AG20443 (cell line): ENCODE measurements at regions not wholly inside any gene's neighbourhood (a gene's known extent, or its start where the extent isn't known, plus 50 kb on each side); places are given as distances from the start of the nearest gene placed in this dataset.
A peak's percentile ranks its signal among the peaks of the same experiment; 100 is the strongest.
"Not testable (repeated sequence)": the region's sequence is repeated elsewhere in the genome, so short reads cannot be mapped to it uniquely, and the experiment has no call there.

ENCODE experiments used
- DNase-seq: peaks from one replicate; pipeline ENCODE4 v3.0.0; 2012; ENCODE audit warnings: low spot score, mixed read lengths

DNA sequence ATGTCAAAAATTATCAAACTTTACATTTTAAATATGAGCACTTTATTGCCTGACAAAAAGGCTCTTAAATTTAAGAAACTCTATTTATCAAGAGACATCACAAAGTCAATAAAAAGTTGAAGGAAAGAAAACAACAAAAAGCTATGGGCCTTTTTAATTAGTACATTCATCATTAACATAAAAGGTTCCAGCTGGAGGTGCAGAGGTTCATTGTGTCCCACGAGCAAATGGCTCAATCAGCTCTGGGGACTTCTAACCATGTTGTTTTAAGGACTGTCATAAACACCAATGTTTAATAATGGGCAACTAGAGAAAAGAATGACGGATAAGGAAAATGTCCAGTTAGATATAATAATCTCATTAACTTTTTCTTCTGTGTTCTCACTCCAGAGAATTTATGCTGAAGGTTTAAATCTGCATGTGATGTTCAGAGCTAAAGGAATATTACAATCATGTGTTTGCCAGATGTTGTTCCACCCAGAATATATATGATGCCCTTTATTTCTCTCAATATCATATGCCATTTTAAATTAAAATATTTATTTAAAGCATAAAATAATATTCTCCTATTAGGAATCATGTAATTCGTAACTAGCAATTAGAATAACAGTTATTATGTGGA, 840.3 kb upstream of the ADGRL3 start:
- DNase-seq, result no peak

DNA sequence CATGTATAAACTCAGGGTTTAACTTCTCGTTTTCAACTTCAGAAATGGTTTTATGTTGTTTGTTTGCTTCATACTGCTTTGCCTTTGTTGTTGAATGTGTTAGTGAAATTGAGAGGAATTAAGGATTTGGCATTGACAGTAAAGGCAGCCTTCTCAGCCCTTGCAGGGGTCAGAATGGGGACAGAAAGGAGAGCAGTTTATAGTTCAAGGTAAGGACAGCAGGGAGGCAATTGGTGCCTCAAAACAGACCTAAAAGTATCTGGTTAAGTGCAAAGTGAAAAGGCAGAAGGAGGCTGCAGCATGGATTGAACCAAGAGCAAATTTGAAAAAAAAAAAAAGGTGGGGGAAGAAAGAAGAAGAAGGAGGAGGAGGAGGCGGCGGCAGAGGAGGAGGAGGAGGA, 835.0 kb upstream of the ADGRL3 start:
- DNase-seq, result no peak

DNA sequence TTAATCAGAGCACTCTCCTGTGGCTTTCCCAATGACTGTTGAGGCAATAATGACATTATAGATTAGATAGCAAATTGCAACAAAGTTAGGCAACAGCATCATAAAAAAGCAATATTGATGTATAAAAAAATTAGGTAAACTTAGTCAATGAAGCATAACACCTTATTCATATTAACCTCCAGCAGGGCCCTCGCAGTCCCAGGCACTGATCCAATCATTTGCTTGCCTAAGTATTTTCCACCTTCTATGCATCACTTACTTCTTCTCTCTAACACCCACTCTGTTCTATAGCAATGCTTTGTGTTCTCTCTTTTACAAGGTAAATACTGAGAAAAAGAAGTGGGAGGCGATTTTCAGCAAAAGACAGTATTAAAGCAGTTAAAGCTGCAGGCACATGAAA, 833.5 kb upstream of the ADGRL3 start:
- no peak for DNase-seq

DNA sequence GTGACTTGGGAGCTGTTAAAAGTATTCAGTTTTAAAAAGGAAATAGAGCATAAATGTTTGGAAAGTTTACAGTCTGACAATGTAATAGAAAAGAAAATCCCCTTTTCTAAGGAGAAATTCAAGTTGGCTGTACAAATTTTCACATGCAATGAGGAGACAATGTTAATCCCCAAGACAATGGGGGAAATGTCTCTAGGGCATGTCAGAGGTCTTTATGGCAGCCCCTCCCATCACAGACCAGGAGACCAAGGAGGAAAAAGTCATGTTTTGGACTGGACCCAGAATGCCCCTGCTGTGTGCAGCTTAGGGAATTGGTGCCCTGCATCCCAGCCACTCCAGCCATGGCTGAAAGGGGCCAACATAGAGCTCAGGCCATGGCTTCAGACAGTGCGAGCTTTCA, 831.1 kb upstream of the ADGRL3 start:
- DNase-seq, result no peak

DNA sequence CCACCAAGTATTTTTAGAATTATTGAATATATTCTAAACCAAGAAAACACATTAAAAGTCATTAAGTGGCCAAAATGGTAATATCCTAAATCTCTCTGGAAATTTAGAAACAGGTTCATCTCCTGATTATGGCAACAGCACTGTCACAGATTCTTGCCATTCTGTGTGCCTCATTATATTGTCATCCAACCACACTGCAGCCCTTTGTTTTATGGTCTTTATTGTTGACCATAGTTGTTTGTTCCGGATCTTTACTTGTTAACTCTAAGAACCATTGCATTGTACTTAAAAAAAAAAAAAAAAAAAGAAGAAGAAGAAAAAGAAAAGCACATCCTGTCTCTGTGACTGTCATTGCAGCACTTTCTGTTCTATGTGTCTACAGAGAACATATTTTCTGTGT, 822.1 kb upstream of the ADGRL3 start:
- DNase-seq, result no peak

DNA sequence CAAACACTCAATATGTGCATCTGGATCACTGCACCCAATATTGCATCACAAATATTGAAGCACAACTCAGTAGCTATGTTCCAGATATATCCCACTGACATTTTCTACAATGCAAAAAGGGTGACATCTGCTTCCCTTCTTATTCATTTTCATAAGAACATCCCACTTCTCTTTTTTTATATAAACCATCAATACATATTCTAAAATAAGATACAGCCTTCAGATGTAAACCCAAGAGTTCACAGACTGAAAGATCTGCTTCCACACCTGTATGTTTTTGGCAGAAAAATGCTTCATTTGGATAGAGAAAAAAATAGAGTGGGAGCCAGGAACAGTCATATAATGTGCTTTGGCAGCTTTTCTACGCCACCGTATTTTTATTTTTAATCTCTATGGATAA, 815.6 kb upstream of the ADGRL3 start:
- no peak for DNase-seq

DNA sequence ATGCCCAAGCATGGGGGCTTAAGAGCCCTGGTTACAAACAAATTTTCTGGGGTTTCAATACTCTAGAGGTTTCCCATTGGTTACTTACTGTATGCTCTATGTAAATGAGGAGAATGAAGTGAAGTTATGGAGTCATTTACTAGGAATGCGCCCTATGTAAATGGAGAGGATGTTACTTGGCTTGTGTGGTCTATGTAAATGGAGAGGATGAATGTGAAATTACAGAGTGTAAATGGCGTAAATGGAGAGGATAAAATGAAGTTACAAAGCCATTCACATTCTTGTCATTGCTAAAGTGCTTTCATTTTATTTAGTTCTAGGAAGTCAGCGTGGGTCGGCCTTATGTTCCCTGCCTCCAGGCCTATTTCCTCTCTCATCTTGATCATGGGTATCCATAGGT, 810.5 kb upstream of the ADGRL3 start:
- DNase-seq, result no peak

DNA sequence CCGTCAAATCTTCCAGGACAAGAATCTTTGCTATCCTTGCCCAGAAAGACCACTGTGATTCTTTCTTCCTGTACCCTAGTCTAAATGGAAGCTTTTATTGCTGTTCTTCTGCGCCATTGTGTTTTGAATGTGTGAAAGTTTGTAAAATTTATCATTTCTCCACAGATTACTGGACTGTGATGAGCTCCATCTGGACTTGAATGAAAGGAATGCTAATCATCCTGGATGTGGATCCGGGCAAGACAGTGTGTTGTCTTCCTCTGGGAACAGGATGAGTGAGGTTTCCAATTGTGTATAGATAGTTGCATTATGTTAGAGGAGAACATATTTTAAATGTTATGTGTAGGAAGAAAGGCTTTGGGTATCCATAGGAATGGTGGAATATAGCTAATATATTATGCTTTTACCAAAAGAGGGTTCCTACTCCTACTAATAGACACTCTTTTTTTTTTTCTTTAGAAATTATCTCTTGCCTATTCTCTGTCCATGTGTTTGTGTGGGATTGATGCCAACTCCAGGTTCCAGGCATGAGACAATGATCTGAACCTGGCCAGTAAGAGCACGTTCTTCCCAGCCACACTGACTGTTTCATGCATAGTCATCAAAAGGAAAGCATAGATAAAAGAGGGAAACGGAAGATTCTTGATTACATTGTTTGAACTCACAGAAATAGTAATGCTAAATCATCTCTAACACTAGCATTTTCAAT, 803.6 kb upstream of the ADGRL3 start:
- no peak for DNase-seq

DNA sequence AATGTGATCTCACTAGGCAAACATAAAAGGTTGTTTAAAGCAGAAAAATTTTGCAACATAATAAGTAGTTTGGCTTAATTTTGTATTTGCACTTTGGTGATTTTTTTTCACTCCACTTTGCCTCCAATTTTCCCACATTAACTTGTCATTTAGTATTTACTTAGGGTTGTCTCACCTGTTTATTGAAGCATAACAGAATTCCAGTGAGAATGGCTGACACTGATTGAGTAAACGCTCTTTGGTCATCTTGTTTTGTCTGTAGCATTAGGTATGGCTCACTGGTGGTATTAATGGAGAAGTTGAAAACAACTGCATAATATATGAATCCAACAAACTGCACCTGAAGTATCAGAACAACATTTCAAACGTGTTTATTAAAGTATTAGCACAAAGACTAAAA, 799.5 kb upstream of the ADGRL3 start:
- no peak for DNase-seq

DNA sequence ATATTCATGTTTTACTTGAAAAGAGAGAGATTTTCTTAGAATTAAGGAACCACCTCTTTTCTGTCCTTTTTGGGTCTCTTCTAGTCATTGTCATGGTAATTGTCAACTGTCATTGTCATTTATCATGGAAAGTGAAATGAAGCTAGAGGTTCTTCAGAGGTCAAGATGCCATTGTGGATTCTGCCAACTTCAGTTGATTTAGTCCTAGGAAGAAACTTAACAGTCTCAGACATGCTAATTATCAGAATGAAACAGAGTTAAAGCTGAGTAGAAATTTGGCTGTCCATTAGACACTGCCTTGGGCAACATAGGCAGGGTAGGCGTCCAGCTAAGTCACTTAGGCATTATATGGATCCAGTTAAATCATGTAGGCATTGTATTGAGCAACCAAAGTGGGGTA, 796.1 kb upstream of the ADGRL3 start:
- no peak for DNase-seq

DNA sequence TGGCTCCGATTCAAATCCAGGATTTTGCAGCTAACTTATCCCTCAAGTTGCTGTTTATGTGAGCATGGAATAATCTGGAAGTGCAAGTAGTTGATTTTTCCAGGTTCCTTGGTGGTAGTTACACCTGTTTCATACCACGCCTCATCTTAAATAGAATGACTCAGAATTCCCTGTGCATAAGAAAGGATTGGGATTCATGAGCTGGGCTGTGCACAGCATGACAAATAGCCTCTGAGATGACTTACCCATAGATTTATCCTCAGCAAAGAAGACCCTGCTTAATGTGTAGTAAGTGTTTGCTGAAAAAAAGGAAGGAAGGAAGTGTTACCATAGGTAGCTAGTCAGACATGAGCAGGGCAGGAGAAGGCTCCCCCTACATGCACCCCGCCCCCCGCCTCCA, 777.7 kb upstream of the ADGRL3 start:
- no peak for DNase-seq

DNA sequence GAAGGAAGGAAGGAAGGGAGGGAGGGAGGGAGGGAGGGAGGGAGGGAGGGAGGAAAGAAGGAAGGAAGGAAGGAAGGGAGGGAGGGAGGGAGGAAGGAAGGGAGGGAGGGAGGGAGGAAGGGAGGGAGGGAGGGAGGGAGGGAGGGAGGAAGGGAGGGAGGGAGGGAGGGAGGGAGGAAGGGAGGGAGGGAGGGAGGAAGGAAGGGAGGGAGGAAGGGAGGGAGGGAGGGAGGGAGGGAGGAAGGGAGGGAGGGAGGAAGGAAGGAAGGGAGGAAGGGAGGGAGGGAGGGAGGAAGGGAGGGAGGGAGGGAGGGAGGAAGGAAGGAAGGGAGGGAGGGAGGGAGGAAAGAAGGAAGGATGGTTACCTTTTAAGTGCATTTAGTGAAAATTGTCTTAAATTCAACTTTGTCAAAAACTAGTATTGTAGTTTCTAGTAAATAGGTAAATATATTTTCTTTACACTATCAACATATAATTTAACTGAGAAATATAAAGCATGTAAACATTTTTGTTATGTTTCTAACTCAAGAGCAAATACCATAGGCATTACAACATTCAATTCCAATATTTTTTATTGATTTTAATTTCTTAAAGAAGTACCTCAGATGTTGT, 776.4 kb upstream of the ADGRL3 start:
- not testable (repeated sequence) for DNase-seq

DNA sequence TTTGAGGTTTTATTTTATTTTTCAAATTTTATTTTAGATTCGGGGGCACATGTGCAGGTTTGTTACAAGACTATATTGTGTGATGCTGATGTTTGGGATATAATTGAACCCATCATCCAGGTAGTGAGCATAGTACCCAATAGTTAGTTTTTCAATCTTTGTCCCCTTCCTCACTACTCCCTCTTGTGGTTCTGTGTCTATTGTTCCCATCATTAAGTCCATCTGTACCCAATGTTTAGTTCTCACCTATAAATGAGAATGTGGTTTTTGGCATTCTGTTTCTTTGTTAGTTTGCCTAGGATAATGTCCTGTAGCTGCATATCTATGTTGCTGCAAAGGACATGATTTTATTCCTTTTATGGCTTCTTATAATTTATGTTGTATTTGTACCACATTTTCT, 767.2 kb upstream of the ADGRL3 start:
- DNase-seq, result no peak

DNA sequence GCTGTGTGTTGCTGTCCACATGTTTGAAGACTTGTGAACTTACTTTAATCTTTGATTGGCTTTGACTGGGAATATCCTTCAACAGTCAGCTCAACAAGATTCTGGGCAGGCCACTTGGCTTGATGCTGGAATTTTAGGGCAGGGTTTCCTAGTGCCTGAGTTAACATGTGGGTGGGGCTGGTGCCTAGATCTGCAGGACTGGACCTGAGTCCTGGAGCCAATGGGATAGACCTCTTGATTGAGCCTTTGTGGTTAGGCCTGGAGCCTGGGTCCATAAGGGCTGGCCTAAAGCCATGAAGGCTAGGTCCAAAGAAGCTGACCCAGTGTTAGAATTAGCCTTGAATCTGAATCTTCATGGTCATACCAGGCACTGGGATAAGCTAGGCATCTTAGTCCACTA, 757.1 kb upstream of the ADGRL3 start:
- DNase-seq, result no peak

DNA sequence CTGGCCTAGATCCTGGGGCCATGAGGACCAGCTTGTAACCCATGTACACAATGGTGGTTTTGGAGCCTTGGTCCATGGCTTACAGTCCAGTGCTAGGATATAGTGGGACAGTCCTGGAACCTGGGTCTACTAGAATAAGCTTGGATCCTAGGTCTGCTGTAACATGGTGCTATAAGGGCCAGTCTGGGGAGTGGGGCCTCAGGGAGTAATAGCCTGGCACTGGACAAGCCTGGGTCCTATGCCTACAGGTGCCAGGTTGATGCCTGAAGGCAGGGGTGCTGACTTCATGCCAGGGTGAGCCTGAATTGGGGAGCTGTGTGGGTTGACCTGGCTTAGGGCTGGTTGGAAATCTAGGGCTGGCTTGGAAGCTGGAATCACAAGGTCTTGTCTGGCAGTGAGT, 756.3 kb upstream of the ADGRL3 start:
- no peak for DNase-seq

DNA sequence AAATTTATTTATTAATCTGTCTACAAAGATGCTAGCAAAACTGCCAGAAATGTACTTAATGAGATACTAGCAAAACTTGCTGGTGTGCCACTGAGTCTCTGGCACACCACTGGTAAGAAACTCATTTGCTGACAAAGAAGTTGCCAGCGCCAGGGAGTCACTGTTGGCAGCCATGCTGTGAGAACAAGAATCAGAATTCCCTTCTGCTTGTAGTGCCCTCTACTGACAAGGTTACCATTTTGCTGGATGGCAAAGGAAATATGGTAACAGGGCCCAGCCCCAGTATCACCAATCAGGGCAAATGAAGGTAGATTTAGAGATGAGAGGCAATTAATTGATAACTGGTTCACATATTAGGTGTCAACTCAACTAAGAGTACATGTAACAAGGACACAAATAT, 750.1 kb upstream of the ADGRL3 start:
- DNase-seq, result no peak

DNA sequence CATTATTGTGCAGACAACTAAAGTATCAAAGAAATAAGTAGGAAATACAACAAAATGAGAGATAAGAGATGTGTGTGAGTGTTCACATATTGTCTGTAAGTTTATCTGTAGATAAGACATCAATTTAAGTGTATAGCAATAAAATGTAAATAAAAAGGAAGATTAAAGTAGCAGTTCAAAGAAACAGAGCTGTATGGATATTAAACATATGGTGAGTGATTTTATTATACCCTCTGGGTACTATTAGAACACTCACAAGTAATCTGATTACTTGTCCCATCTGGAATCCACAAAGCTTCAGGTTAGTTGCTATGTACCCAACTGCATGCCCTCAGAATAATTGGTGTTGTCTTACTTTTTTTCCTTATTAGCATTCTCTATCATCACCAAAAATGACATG, 747.9 kb upstream of the ADGRL3 start:
- no peak for DNase-seq

DNA sequence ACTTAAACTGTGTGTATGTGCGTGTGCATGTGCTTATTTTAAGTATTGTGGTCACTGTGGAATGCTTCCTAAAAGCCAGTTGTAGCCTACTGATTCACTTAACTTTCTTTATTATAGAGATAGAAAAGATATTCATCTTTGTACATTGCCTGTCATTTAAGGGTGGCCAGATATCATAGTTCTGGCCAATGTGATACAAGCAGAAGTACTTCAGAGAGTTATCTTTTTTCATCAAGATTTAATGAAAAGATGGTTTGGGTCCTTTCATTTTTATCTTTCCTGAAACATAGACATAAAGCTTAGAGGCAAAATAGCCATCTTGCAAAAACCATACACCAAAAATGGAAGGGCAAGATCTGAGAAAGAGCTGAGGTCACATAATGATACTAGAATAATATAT, 744.7 kb upstream of the ADGRL3 start:
- DNase-seq, result no peak

DNA sequence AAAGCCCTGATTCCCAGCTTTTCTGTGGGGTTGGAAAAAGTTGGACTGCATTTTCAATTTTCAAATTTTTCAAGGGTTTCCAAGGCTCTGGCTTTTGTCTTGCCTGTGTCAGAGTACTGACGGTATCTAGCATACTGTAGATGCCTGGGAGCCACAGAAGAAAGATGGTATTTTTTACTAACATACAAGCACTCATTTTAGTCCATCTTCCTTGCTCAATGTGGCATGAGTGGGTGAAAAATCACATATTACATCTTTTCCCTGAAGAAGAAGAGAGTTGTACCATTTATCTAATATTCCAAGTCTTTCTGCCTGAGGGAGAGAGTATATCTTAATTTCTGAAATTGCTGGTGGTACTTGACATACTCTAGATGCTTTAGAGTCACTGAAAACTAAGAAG, 738.6 kb upstream of the ADGRL3 start:
- no peak for DNase-seq

DNA sequence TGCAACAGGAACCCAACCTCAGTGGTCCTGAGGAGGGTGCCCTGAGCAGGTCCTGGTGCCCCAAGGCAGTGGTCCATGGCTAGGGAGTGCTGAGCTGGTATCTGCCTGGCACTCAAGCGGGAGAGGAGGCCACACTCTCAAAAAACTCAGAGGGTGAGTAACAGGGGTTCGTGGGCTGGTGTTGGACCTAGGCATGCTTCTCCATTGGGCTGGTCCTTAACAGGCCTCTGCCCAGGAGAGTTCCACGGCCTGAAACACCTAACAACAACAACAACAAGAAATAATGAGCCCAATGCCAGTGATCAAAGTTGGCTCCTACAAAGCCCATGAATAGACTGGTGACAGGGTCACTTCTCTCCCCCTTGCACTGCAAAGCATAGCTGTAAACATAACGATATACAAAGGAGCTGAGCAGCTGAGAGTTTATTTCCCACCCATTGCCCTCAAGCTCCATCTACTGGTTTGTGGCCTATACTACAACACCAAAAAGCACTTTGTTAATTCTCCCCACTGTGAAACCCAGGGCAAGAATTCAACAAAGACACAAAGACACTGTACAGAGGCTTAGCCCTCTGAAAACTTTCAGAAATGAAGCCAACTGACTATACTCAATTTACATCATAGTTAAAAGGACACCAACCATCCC, 736.1 kb upstream of the ADGRL3 start:
- DNase-seq, result peak; percentile 17

DNA sequence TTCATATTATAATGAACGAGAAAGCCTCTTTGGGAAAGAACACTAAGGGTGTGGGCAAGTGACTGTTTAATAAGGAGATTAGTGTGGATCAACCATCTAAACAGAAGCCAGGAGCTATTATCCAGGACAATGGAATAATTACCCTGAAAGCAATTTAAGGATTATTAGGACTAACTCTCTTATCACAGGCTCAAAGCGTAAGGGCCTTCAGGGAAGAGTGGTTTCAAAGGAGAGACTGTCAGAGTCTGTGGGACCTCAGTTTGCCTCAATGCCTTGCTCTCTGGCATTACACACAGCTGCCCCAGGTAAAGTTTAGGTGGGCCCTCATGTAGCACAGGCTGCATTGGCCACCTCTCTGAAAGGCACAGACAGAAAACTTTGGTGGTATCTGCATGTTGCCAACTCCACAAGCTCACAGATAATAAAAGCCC, 717.2 kb upstream of the ADGRL3 start:
- DNase-seq, result no peak

DNA sequence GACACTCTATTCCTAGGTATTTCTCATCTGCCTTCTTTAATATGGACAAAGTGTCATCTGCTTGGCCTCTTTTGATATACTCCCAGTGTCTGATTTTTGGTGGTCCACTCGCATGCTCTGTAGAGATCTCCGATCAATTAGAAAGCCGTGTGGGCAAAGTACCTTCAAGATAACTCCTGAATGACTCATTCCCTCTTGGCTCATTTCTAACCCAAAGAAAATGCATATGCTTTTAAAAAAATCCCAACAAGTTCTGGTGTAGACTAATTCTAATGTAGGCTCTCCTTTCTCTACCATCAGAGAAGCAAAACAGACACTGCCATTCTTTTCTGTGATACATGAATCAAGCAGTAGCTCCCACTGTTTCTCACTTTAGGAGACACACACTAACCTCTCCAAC, 714.9 kb upstream of the ADGRL3 start:
- no peak for DNase-seq

DNA sequence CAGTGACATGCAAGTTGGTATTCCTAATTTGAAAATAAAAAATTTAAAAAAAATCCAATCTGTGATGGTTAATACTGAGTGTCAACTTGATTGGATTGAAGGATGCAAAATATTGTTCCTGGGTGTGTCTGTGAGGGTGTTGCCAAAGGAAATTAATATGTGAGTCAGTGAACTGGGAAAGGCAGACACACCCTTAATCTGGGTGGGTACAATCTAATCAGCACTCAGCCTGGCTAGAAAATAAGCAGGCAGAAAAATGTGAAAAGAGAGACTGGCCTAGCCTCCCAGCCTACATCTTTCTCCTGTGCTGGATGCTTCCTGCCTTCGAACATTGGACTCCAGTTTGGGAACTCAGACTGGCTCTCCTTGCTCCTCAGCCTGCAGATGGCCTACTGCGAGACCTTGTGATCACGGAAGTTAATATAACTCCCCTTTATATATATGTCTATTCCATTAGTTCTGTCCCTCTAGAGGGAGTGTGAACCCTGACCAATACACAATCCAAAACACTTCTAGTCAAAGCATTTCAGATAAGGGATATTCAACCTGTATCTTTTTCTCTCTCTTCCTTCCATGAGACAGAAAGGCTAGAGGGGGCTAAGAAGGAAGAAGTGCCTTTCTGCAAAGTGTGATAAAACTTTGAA, 712.9 kb upstream of the ADGRL3 start:
- not testable (repeated sequence) for DNase-seq
